SK-N-SH (cell line): ENCODE measurements at regions not wholly inside any gene's neighbourhood (a gene's known extent, or its start where the extent isn't known, plus 50 kb on each side); places are given as distances from the start of the nearest gene placed in this dataset.

Experiments used
- CTCF ChIA-PET: fragments of 300-600, 350-600 bp; formaldehyde crosslinking; extraction: SDS; loops from one replicate; lab custom pipeline; 2021; lab: Yijun Ruan, JAX
- POLR2A ChIA-PET: fragments of 350-600 bp; sonication (Branson Sonifier 250); formaldehyde crosslinking; extraction: SDS; loops from one replicate; lab custom pipeline; 2020; ENCODE audit warnings: antibody characterized with exemption, inconsistent platforms; lab: Yijun Ruan, JAX
- DNase-seq: peaks from one replicate; pipeline ENCODE4 v3.0.0; 2012
- H2AFZ ChIP-seq: fragments of 200-600 bp; sonication (generic); 2 replicates; pipeline ENCODE4 v1.8.1; 2016; ENCODE audit warnings: antibody characterized with exemption, mild to moderate bottlenecking, low read depth
- H3F3A ChIP-seq: fragments of 200-600 bp; sonication (generic); replicated peaks from 2 replicates; pipeline ENCODE3; 2016; ENCODE audit warnings: antibody characterized with exemption, mild to moderate bottlenecking; ENCODE audit not compliant: insufficient read depth
- H3K27ac ChIP-seq, 2 experiments: fragments of 200-500 bp in 1 of 2; fragments of 200-600 bp in 1 of 2; sonication (Bioruptor generic) in 1 of 2; sonication (generic), shearing (Covaris generic) in 1 of 2; 2 replicates each; pipeline versions ENCODE4 v1.5.1 to v1.6.1; 2014 to 2016; ENCODE audit warnings: low read depth in 2 of 2, inconsistent platforms in 1 of 2, low read length in 1 of 2, mild to moderate bottlenecking in 1 of 2, mixed read lengths in 1 of 2
- H3K27me3 ChIP-seq: fragments of 200-600 bp; sonication (generic), shearing (Covaris generic); 2 replicates; pipeline ENCODE4 v1.6.1; 2016; ENCODE audit warnings: mixed run types; ENCODE audit not compliant: insufficient read depth
- H3K36me3 ChIP-seq, 2 experiments: fragments of 200-500 bp in 1 of 2; fragments of 200-600 bp in 1 of 2; sonication (Bioruptor generic) in 1 of 2; sonication (generic) in 1 of 2; replicated peaks in 1 of 2; 2 replicates each; pipeline versions ENCODE3 to v1.5.1; 2014 to 2016; ENCODE audit warnings: low read length in 1 of 2, mild to moderate bottlenecking in 1 of 2; ENCODE audit not compliant: insufficient read depth in 2 of 2, control insufficient read depth in 1 of 2
- H3K4me1 ChIP-seq, 2 experiments: fragments of 200-500 bp in 1 of 2; fragments of 200-600 bp in 1 of 2; sonication (Bioruptor generic) in 1 of 2; sonication (generic), shearing (Covaris generic) in 1 of 2; 2 replicates each; pipeline versions ENCODE4 v1.5.1 to v1.6.1; 2014 to 2016; ENCODE audit warnings: low read depth in 1 of 2, low read length in 1 of 2, mixed run types in 1 of 2; ENCODE audit not compliant: insufficient read depth in 2 of 2, control insufficient read depth in 1 of 2
- H3K4me2 ChIP-seq: fragments of 200-600 bp; sonication (generic), shearing (Covaris generic); 2 replicates; pipeline ENCODE4 v1.6.1; 2017; ENCODE audit warnings: mixed run types
- H3K4me3 ChIP-seq, 2 experiments: fragments of 200-500 bp in 1 of 2; fragments of 200-600 bp in 1 of 2; sonication (Bioruptor generic) in 1 of 2; sonication (generic), shearing (Covaris generic) in 1 of 2; 2 replicates each; pipeline versions ENCODE4 v1.5.1 to v1.8.1; 2014 to 2016; ENCODE audit warnings: low read depth in 2 of 2, inconsistent platforms in 1 of 2, low read length in 1 of 2, mild to moderate bottlenecking in 1 of 2, mixed read lengths in 1 of 2, moderate library complexity in 1 of 2
- H3K79me2 ChIP-seq: fragments of 200-600 bp; sonication (generic); 2 replicates; pipeline ENCODE4 v1.8.1; 2017; ENCODE audit warnings: mild to moderate bottlenecking; ENCODE audit not compliant: insufficient read depth
- H3K9ac ChIP-seq: fragments of 200-600 bp; sonication (generic); 2 replicates; pipeline ENCODE4 v1.6.1; 2017; ENCODE audit warnings: mixed run types
- H3K9me2 ChIP-seq: fragments of 200-600 bp; sonication (generic); 2 replicates; pipeline ENCODE4 v1.6.1; 2017; ENCODE audit warnings: mixed run types
- H3K9me3 ChIP-seq: fragments of 200-600 bp; sonication (generic); 2 replicates; pipeline ENCODE4 v1.6.1; 2017; ENCODE audit warnings: mixed run types, mild to moderate bottlenecking, moderate library complexity
- H4K20me1 ChIP-seq: fragments of 200-600 bp; sonication (generic); 2 replicates; pipeline ENCODE4 v1.6.1; 2017; ENCODE audit warnings: mild to moderate bottlenecking, mixed run types; ENCODE audit not compliant: insufficient read depth
- CHD2 ChIP-seq: fragments of 150-350 bp; IDR thresholded peaks from 2 replicates; pipeline ENCODE4 v1.6.1; 2018; ENCODE audit warnings: low read length; ENCODE audit not compliant: partially characterized antibody
- JUND ChIP-seq: IDR thresholded peaks from 2 replicates; pipeline ENCODE4 v1.4.0; 2012
- MAX ChIP-seq: IDR thresholded peaks from 2 replicates; pipeline ENCODE4 v1.4.0; 2012; ENCODE audit warnings: low read depth
- RCOR1 ChIP-seq: fragments of 150-350 bp; IDR thresholded peaks from 2 replicates; pipeline ENCODE4 v1.6.1; 2017; ENCODE audit warnings: antibody characterized with exemption, low read length
- SMC3 ChIP-seq: IDR thresholded peaks from 2 replicates; pipeline ENCODE4 v1.6.1; 2012; ENCODE audit warnings: low read depth, low read length, improper control_type of control experiment
- YY1 ChIP-seq: IDR thresholded peaks from 2 replicates; pipeline ENCODE4 v1.4.0; 2012; ENCODE audit warnings: low read depth, mild to moderate bottlenecking
- ZBTB33 ChIP-seq: IDR thresholded peaks from 2 replicates; pipeline ENCODE4 v1.4.0; 2012; ENCODE audit warnings: low read depth, borderline replicate concordance
- WGBS: methylation state at CpG from one replicate; pipeline ENCODE4 v1.1.6; 2017; ENCODE audit warnings: low lambda C conversion rate; 5-methylcytosine and 5-hydroxymethylcytosine counted together
- TF ChIP-seq, protein P1 (sequence below): fragments of 200-600 bp; sonication (generic); IDR thresholded peaks from 2 replicates; pipeline ENCODE4 v1.6.1; 2017; ENCODE audit warnings: antibody characterized with exemption, mild to moderate bottlenecking, moderate library complexity
- TF ChIP-seq, protein P2 (sequence below): IDR thresholded peaks from 2 replicates; pipeline ENCODE4 v1.4.0; 2012; ENCODE audit warnings: low read depth, borderline replicate concordance

DNA sequence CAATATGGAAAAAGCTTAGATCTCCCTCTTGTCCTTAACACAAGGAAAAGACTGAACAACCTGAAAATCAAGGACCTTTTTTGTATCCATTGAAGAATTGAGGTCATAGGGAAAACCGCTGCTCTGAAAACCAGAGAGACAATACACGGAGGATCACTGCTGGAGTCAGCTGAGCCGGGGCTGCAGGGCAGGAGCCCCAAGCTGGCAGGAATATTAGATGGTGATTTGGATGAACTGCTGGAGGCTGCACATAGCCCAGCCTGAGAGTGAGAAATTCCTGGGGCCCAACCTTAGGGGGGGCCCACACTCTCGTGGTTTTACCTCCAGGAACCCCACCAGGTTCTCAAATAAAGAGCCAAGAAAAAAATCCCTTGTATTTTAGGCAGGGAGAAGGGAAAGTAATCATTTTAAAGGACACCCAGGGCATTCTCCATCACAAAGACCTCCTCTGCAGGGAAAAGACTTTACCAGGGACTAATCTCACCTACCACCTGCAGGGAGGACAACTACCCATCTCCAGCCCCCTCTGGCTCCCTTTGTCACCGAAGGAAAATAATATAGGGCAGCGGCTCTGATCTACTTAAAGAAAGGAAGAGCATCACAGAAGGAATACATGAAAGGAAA lies 55.4 kb upstream of the RNF32 start:
- Histone ChIP-seq H3K27ac (no peak overlapping the region), H3K4me2 (no peak overlapping the region), H3K9ac (no peak overlapping the region), H3K4me1 (peaks cover 0 to 3% of the 10 kb centered on the region in 2 experiments; a peak in 1 of 4 replicates), H3K27me3 (no peaks in the 10 kb centered on the region), H4K20me1 (no peaks in the 10 kb centered on the region), H3K9me2 (no peaks in the 10 kb centered on the region), H3K4me3 (no peak overlapping the region), H2AFZ (no peak overlapping the region), H3K9me3 (no peaks in the 10 kb centered on the region)
- no peak for DNase-seq
- POLR2A ChIA-PET, result no interaction called here
- 36% methylated on average over 6 of the region's 6 CpGs for WGBS
- TF ChIP-seq JUND, result no peak
- no peak for TF ChIP-seq MAX
- TF ChIP-seq RCOR1, result no peak
- TF ChIP-seq, protein P1, sequence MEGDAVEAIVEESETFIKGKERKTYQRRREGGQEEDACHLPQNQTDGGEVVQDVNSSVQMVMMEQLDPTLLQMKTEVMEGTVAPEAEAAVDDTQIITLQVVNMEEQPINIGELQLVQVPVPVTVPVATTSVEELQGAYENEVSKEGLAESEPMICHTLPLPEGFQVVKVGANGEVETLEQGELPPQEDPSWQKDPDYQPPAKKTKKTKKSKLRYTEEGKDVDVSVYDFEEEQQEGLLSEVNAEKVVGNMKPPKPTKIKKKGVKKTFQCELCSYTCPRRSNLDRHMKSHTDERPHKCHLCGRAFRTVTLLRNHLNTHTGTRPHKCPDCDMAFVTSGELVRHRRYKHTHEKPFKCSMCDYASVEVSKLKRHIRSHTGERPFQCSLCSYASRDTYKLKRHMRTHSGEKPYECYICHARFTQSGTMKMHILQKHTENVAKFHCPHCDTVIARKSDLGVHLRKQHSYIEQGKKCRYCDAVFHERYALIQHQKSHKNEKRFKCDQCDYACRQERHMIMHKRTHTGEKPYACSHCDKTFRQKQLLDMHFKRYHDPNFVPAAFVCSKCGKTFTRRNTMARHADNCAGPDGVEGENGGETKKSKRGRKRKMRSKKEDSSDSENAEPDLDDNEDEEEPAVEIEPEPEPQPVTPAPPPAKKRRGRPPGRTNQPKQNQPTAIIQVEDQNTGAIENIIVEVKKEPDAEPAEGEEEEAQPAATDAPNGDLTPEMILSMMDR, result no peak
- TF ChIP-seq SMC3, result no peak
- no peak for TF ChIP-seq ZBTB33
- no peak for TF ChIP-seq YY1
- TF ChIP-seq, protein P2, sequence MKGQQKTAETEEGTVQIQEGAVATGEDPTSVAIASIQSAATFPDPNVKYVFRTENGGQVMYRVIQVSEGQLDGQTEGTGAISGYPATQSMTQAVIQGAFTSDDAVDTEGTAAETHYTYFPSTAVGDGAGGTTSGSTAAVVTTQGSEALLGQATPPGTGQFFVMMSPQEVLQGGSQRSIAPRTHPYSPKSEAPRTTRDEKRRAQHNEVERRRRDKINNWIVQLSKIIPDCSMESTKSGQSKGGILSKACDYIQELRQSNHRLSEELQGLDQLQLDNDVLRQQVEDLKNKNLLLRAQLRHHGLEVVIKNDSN, result no peak
- TF ChIP-seq, all 33 proteins: peak for 0
- Histone ChIP-seq H3K79me2 (no peaks in the 10 kb centered on the region), H3K36me3 (no peaks in the 10 kb centered on the region), H3F3A (no peaks in the 10 kb centered on the region)
- CTCF ChIA-PET, result no interaction called here

DNA sequence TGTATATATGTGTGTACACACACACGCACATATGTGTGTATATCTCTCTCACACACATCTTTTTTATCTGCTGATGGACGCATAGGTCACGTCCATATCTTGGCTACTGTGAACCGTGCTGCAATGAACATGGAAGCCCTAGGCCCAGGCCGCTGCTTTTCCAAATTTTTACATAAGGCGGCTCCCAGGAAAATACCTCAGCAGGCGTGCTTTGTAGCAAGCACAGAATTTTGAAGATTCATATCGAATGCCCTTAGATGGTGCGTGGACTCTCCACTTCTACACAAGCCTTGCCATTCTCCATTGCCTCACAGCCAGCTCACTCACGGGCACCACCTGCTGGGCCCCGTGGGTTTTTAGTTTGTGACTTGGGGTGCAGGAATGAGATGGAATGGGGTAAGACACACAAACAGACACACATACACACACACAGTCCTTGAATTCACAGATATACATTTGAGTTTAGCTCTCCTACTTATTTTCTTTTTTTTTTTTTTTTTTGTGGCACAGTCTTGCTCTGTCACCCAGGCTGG lies 57.9 kb upstream of the RNF32 start:
- CTCF ChIA-PET, result no interaction called here
- 68% methylated on average over 11 of the region's 11 CpGs for WGBS
- TF ChIP-seq CHD2 (no peak), MAX (no peak)
- TF ChIP-seq, protein P1, result peak; percentile 18; the same call in 1 of the 2 replicates

More for the DNA sequence above, 57.9 kb upstream of the RNF32 start:
- Histone ChIP-seq H3K79me2 (no peaks in the 10 kb centered on the region), H2AFZ (no peak overlapping the region), H3K4me2 (no peak overlapping the region), H3K4me3 (no peak overlapping the region), H3K27me3 (no peaks in the 10 kb centered on the region), H3K9me2 (no peaks in the 10 kb centered on the region), H3K9me3 (no peaks in the 10 kb centered on the region), H3F3A (no peaks in the 10 kb centered on the region), H3K9ac (no peak overlapping the region), H4K20me1 (no peaks in the 10 kb centered on the region), H3K36me3 (no peaks in the 10 kb centered on the region), H3K4me1 (no peaks in the 10 kb centered on the region), H3K27ac (no peak overlapping the region)
- no peak for DNase-seq
- POLR2A ChIA-PET, result no interaction called here
